ENCODE measurements at regions not wholly inside any gene's neighbourhood (a gene's known extent, or its start where the extent isn't known, plus 50 kb on each side); places are given as distances from the start of the nearest gene placed in this dataset.
"Not testable (repeated sequence)": the region's sequence is repeated elsewhere in the genome, so short reads cannot be mapped to it uniquely, and the experiment has no call there.

GRCh38 chr3:150329408-150329807, 78.7 kb upstream of the TSC22D2 start:
- DNase-seq (ENCODE audit: low read depth in 4 of 4, low spot score in 1 of 4): no peak

- no peak for DNase-seq (ENCODE audit: low read depth in 4 of 4, low spot score in 1 of 4)
Measured at GRCh38 chr3:150328654-150329040, 79.5 kb upstream of the TSC22D2 start.

- no peak for DNase-seq (ENCODE audit: low read depth in 4 of 4, low spot score in 1 of 4)
Measured at GRCh38 chr3:150327678-150328653, 80.1 kb upstream of the TSC22D2 start.

- DNase-seq (ENCODE audit: low read depth in 4 of 4, low spot score in 1 of 4): no peak
Measured at GRCh38 chr3:150324788-150325187, 83.3 kb upstream of the TSC22D2 start.

- DNase-seq (ENCODE audit: low read depth in 4 of 4, low spot score in 1 of 4): no peak
Measured at GRCh38 chr3:150324245-150324644, 83.9 kb upstream of the TSC22D2 start.

GRCh38 chr3:150323770-150324169, 84.3 kb upstream of the TSC22D2 start:
- DNase-seq (ENCODE audit: low read depth in 4 of 4, low spot score in 1 of 4): no peak

GRCh38 chr3:150323091-150323490, 85.0 kb upstream of the TSC22D2 start:
- not testable (repeated sequence) for DNase-seq (ENCODE audit: low read depth in 4 of 4, low spot score in 1 of 4)

GRCh38 chr3:150320971-150321370, 87.1 kb upstream of the TSC22D2 start:
- not testable (repeated sequence) for DNase-seq (ENCODE audit: low read depth in 4 of 4, low spot score in 1 of 4)

- no peak for DNase-seq (ENCODE audit: low read depth in 4 of 4, low spot score in 1 of 4)
Measured at GRCh38 chr3:150319900-150320299, 88.2 kb upstream of the TSC22D2 start.

- DNase-seq (ENCODE audit: low read depth in 4 of 4, low spot score in 1 of 4): no peak
Measured at GRCh38 chr3:150317469-150317868, 90.6 kb upstream of the TSC22D2 start.

GRCh38 chr3:150315721-150316120, 92.4 kb upstream of the TSC22D2 start:
- no peak for DNase-seq (ENCODE audit: low read depth in 4 of 4, low spot score in 1 of 4)

GRCh38 chr3:150314248-150315004, 93.7 kb upstream of the TSC22D2 start:
- no peak for DNase-seq (ENCODE audit: low read depth in 4 of 4, low spot score in 1 of 4)

- no peak for DNase-seq (ENCODE audit: low read depth in 4 of 4, low spot score in 1 of 4)
Measured at GRCh38 chr3:150312018-150312657, 96.0 kb upstream of the TSC22D2 start.

- DNase-seq (ENCODE audit: low read depth in 4 of 4, low spot score in 1 of 4): no peak
Measured at GRCh38 chr3:150311156-150311555, 96.9 kb upstream of the TSC22D2 start.

GRCh38 chr3:150309557-150309956, 98.5 kb upstream of the TSC22D2 start:
- DNase-seq (ENCODE audit: low read depth in 4 of 4, low spot score in 1 of 4): no peak

GRCh38 chr3:150309257-150309542, 98.9 kb upstream of the TSC22D2 start:
- DNase-seq (ENCODE audit: low read depth in 4 of 4, low spot score in 1 of 4): no peak

GRCh38 chr3:150308481-150309256, 99.4 kb upstream of the TSC22D2 start:
- DNase-seq (ENCODE audit: low read depth in 4 of 4, low spot score in 1 of 4): no peak

- no peak for DNase-seq (ENCODE audit: low read depth in 4 of 4, low spot score in 1 of 4)
Measured at GRCh38 chr3:150308037-150308319, 100.1 kb upstream of the TSC22D2 start.

- DNase-seq (ENCODE audit: low read depth in 4 of 4, low spot score in 1 of 4): no peak
Measured at GRCh38 chr3:150307311-150308036, 100.6 kb upstream of the TSC22D2 start.

- no peak for DNase-seq (ENCODE audit: low read depth in 4 of 4, low spot score in 1 of 4)
Measured at GRCh38 chr3:150306906-150307305, 101.2 kb upstream of the TSC22D2 start.

- no peak for DNase-seq (ENCODE audit: low read depth in 4 of 4, low spot score in 1 of 4)
Measured at GRCh38 chr3:150306083-150306482, 102.0 kb upstream of the TSC22D2 start.

All from stimulated activated CD4-positive, alpha-beta T cell treated with anti-CD3 and anti-CD28 coated beads, Interleukin-1b, Interleukin-23, amount 100 ng/mL, for 24 hours (primary cell).